Erythroblast (primary cell): ENCODE measurements at regions not wholly inside any gene's neighbourhood (a gene's known extent, or its start where the extent isn't known, plus 50 kb on each side); places are given as distances from the start of the nearest gene placed in this dataset.

Experiments
- GATA1 ChIP-seq: IDR thresholded peaks from 2 replicates; pipeline ENCODE4 v1.6.1; 2011; ENCODE audit warnings: low read depth, mild to moderate bottlenecking, control low read depth, low read length, moderate library complexity
- POLR2A ChIP-seq: IDR thresholded peaks from 2 replicates; pipeline ENCODE4 v1.6.1; 2011; ENCODE audit warnings: mild to moderate bottlenecking, low read length

DNA sequence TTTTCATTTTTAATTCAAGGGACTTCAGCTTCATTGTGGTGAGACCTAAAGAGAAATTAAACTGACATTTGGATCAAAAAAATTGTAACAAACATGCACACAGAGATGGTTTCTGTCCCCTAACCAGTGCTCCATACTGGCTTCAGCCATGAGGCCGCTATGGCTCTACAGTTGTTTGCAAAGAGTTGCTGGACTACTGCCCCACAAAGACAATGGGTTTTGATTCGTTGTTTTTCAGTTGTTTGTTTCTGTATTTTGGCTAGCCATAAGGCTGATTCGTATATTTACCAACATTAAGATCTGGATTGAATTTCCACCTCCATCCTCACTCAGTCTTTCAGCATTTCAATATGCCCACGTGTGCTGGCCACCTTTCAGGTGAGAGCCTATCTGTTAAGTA is 163.7 kb upstream of the KIF2A start:
- TF ChIP-seq POLR2A (no peak), GATA1 (no peak)
